Kidney (tissue), 13 donors: ENCODE measurements at regions not wholly inside any gene's neighbourhood (a gene's known extent, or its start where the extent isn't known, plus 50 kb on each side); places are given as distances from the start of the nearest gene placed in this dataset.

Source experiments
- DNase-seq, 5 donors: peaks; one replicate each; pipeline ENCODE4 v3.0.0-alpha.2; 2013 to 2020
- FAIRE-seq: peaks from 2 replicates; lab custom pipeline; 2012; peaks lifted over from hg19 to GRCh38; lab: Jason Lieb, UNC
- H3K27ac ChIP-seq, 2 donors: one replicate each; pipeline ENCODE4 v1.7.0; 2013; ENCODE audit warnings: low read depth in 2 of 2, low read length in 2 of 2, inconsistent platforms in 1 of 2
- H3K27me3 ChIP-seq: one replicate; pipeline ENCODE4 v1.7.1; 2013; ENCODE audit warnings: low read length, inconsistent platforms; ENCODE audit not compliant: control insufficient read depth, insufficient read depth
- H3K36me3 ChIP-seq, 3 donors: one replicate each; pipeline versions ENCODE4 v1.7.0 to v1.7.1; 2013; ENCODE audit warnings: low read length in 3 of 3, control low read depth in 1 of 3, inconsistent platforms in 1 of 3; ENCODE audit not compliant: insufficient read depth in 3 of 3, control insufficient read depth in 2 of 3
- H3K4me1 ChIP-seq, 3 donors: one replicate each; pipeline versions ENCODE4 v1.7.0 to v1.7.1; 2013; ENCODE audit warnings: low read length in 3 of 3, inconsistent platforms in 1 of 3, low read depth in 1 of 3; ENCODE audit not compliant: control insufficient read depth in 2 of 3, insufficient read depth in 2 of 3
- H3K4me3 ChIP-seq, 3 donors: one replicate each; pipeline versions ENCODE4 v1.7.0 to v1.8.1; 2013; ENCODE audit warnings: low read length in 3 of 3, control low read depth in 1 of 3, inconsistent platforms in 1 of 3
- H3K9ac ChIP-seq, 3 donors: one replicate each; pipeline versions ENCODE4 v1.7.0 to v1.7.1; 2013; ENCODE audit warnings: low read length in 3 of 3, control low read depth in 1 of 3, inconsistent platforms in 1 of 3
- H3K9me3 ChIP-seq, 3 donors: one replicate each; pipeline versions ENCODE4 v1.7.0 to v1.7.1; 2013; ENCODE audit warnings: low read length in 3 of 3, control low read depth in 1 of 3, inconsistent platforms in 1 of 3; ENCODE audit not compliant: control insufficient read depth in 2 of 3, insufficient read depth in 1 of 3
- intact Hi-C: fragments of 100-400 bp; cut with DNase I; formaldehyde crosslinking; loops from one replicate; pipeline ENCODE4 v1.11.1; 2022
- TF ChIP-seq, protein P1 (sequence below): IDR thresholded peaks from 3 replicates; pipeline ENCODE4 v1.5.1; 2012; ENCODE audit warnings: mild to moderate bottlenecking, moderate library complexity, borderline replicate concordance; ENCODE audit not compliant: insufficient read depth; ENCODE audit errors: extremely low read depth
- donor health status: control.
- donor health status: control.
- donor health status: control.
- donor health status: control.
- donor health status: control.
- donor health status: DM: yes; HTN: yes; CAD: no.
- donor health status: Normal renal cell carcinoma (clear cell type).

DNA sequence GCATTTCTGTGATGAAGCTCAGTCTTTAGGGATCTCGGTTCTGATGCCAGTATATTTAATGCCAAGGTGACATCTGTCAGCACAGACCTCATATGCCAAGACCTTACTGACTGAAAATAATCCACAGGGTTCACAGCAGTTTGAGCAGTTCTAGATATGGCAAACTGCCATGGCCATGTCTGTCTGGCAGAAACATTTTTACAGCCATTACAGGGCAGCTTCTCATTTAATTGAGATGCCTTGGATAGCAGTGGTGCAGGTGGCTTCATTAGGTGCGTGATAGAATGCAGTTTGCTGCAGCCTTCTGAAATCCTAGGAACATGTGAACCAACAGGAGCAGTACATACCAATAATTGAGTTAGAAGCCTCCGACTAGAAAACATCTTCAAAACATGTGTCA is 510.6 kb downstream of the XIRP2 start:
- no peaks in the 10 kb centered on the region for H3K4me1 ChIP-seq
- TF ChIP-seq, protein P1, sequence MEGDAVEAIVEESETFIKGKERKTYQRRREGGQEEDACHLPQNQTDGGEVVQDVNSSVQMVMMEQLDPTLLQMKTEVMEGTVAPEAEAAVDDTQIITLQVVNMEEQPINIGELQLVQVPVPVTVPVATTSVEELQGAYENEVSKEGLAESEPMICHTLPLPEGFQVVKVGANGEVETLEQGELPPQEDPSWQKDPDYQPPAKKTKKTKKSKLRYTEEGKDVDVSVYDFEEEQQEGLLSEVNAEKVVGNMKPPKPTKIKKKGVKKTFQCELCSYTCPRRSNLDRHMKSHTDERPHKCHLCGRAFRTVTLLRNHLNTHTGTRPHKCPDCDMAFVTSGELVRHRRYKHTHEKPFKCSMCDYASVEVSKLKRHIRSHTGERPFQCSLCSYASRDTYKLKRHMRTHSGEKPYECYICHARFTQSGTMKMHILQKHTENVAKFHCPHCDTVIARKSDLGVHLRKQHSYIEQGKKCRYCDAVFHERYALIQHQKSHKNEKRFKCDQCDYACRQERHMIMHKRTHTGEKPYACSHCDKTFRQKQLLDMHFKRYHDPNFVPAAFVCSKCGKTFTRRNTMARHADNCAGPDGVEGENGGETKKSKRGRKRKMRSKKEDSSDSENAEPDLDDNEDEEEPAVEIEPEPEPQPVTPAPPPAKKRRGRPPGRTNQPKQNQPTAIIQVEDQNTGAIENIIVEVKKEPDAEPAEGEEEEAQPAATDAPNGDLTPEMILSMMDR, result no peak
- no peaks in the 10 kb centered on the region for H3K36me3 ChIP-seq
- H3K9ac ChIP-seq, result no peak overlapping the region
- DNase-seq, result no peak
- FAIRE-seq, result no peak
- H3K27ac ChIP-seq, result no peak overlapping the region
- intact Hi-C loops, result no loop called here
- no peaks in the 10 kb centered on the region for H3K9me3 ChIP-seq
- H3K27me3 ChIP-seq, result no peaks in the 10 kb centered on the region
- H3K4me3 ChIP-seq, result no peak overlapping the region

DNA sequence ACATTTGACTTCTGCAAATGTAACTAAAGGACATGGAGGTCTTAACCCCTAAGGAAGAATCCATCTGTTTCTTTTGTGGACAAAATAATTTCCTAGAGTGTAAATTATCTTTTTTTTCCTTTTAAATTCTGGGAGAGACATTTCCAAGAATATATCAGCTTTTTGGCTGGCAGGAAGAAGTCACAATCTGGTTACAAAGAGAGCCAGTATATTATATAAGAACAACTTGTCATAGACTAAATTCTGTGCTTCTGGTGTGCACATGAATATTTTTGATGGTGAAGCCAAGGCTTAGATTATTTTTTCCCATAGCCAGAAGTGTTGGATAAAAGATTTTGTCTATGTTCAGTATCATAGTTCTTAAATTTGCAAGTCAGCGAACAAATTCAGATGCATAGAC is 500.6 kb downstream of the XIRP2 start:
- TF ChIP-seq, protein P1, result no peak
- Histone ChIP-seq H3K27ac (no peak overlapping the region), H3K36me3 (no peaks in the 10 kb centered on the region), H3K27me3 (no peaks in the 10 kb centered on the region), H3K4me3 (no peak overlapping the region), H3K4me1 (no peaks in the 10 kb centered on the region), H3K9ac (no peak overlapping the region), H3K9me3 (no peaks in the 10 kb centered on the region)
- no peak for DNase-seq
- intact Hi-C loops, result no loop called here
- no peak for FAIRE-seq

DNA sequence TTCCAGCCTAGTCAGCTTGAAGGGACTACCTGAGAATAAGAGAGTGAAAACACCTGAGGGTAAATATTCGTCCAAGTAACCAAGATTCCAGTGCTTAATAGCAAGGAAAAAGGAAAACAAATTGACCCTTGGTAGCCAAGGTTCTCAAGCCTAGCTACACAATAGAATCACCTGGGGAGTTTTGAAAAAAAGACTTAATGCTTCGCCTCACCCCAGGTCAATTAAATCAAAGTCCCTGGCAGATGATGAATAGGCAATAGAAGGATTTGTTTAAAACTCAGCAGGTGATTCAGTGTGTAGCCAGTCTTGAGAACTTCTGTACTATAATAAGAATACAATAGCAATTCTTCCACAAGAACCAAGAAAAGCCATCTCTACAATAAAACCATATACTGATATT is 500.2 kb downstream of the XIRP2 start:
- H3K4me1 ChIP-seq, result no peaks in the 10 kb centered on the region
- intact Hi-C loops, result no loop called here
- TF ChIP-seq, protein P1, result no peak
- H3K9ac ChIP-seq, result no peak overlapping the region
- DNase-seq (no peak), FAIRE-seq (no peak)
- H3K27me3 ChIP-seq, result no peaks in the 10 kb centered on the region
- H3K4me3 ChIP-seq, result no peak overlapping the region
- H3K36me3 ChIP-seq, result no peaks in the 10 kb centered on the region
- H3K9me3 ChIP-seq, result no peaks in the 10 kb centered on the region
- H3K27ac ChIP-seq, result no peak overlapping the region

DNA sequence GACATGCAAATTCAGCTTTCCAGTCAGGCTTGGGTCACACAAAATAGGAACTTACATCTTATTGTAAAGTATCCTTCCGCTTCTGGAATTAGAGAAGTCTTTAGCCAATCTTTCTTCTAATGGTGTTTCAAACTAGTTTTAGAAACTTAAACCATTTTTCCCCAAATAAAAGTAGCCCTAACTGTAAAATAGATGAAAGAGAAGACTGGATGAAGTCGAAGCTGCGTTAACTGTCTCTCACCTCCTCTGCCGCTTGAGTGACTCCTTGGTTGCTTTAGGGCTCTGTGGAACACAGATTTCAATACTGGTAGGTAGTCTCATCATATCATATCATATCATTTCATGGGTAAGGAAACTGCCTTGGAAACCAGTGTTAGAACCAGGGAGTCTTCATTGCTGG is 498.4 kb downstream of the XIRP2 start:
- Histone ChIP-seq H3K36me3 (no peaks in the 10 kb centered on the region), H3K27ac (no peak overlapping the region), H3K9ac (no peak overlapping the region), H3K9me3 (no peaks in the 10 kb centered on the region), H3K4me3 (no peak overlapping the region), H3K27me3 (no peaks in the 10 kb centered on the region), H3K4me1 (no peaks in the 10 kb centered on the region)
- TF ChIP-seq, protein P1, result no peak
- DNase-seq, result no peak
- intact Hi-C loops, result no loop called here
- no peak for FAIRE-seq
